ENCODE measurements at regions not wholly inside any gene's neighbourhood (a gene's known extent, or its start where the extent isn't known, plus 50 kb on each side); places are given as distances from the start of the nearest gene placed in this dataset.
"Not testable (repeated sequence)": the region's sequence is repeated elsewhere in the genome, so short reads cannot be mapped to it uniquely, and the experiment has no call there.

DNA sequence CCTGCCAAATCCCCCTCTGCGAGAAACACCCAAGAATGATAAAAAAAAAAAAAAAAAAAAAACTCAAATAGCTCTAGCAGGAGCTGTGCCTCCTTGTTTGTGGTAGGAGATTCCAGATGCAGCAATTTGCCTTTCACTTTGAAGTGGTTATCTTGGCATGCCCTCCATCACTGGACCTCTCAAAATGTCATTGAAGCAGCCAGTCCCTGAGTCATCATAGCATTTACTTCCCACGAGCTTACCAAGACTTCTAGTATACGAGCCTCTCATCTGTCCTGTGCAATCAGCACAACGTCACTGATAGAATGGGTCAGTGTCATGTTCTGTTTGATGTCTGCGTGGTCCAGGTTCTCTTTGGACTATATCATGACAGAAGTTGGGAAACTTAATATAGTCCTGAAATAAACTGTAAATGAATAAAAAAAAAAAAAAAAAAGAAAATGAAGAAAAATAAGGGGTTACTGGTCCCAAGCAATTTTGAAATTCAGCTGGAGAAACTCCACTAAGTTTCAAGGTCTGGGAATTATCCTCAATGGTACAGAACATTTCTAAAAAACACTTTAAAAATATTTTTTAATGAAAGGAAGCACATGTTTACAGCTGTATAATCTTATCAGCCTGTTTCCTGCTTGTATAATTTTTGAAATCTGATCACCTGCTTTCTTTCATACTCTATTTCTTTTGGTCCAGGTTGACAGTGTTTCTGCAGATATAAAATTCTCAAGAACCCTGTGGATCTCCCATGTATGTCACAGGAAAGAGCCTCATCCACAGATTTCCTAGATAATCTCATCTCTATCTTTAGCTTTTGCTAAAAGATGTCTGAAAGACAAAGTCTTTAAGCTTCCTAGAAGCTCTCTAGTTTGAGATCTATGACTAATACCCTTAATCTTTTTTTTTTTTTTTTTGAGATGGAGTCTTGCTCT is 74.1 kb upstream of the EHBP1 start:
- intact Hi-C loops (cut with DNase I; ENCODE audit: low total_unique reads) (no loop called here), in situ Hi-C loops (cut with MboI; ENCODE audit: low pct_ligation_motif_present in 1 of 4, low pct_unique_long_range_greater_than_20kb in 1 of 4, low sequenced_read_pairs in 3 of 4) (no loop called here)
- Histone ChIP-seq H3K4me1 (no peaks in the 10 kb centered on the region), H3K36me3 (no peaks in the 10 kb centered on the region), H3K27ac (no peak overlapping the region), H3K4me3 (no peak overlapping the region), H3K9me3 (no peaks in the 10 kb centered on the region), H3K27me3 (no peaks in the 10 kb centered on the region)
- no peak for DNase-seq
- TF ChIP-seq POLR2AphosphoS5 (IDR thresholded peaks at IDR 0.05) (no peak), EP300 (IDR thresholded peaks at IDR 0.05; ENCODE audit: low read depth) (no peak), POLR2A (IDR thresholded peaks at IDR 0.05) (no peak)
- TF ChIP-seq, protein P1, sequence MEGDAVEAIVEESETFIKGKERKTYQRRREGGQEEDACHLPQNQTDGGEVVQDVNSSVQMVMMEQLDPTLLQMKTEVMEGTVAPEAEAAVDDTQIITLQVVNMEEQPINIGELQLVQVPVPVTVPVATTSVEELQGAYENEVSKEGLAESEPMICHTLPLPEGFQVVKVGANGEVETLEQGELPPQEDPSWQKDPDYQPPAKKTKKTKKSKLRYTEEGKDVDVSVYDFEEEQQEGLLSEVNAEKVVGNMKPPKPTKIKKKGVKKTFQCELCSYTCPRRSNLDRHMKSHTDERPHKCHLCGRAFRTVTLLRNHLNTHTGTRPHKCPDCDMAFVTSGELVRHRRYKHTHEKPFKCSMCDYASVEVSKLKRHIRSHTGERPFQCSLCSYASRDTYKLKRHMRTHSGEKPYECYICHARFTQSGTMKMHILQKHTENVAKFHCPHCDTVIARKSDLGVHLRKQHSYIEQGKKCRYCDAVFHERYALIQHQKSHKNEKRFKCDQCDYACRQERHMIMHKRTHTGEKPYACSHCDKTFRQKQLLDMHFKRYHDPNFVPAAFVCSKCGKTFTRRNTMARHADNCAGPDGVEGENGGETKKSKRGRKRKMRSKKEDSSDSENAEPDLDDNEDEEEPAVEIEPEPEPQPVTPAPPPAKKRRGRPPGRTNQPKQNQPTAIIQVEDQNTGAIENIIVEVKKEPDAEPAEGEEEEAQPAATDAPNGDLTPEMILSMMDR (IDR thresholded peaks at IDR 0.05): no peak
- WGBS, 2 donors (ENCODE audit: low coverage in 1 of 2): 88 to 90% methylated on average over 2 to 5 of the region's 5 CpGs

DNA sequence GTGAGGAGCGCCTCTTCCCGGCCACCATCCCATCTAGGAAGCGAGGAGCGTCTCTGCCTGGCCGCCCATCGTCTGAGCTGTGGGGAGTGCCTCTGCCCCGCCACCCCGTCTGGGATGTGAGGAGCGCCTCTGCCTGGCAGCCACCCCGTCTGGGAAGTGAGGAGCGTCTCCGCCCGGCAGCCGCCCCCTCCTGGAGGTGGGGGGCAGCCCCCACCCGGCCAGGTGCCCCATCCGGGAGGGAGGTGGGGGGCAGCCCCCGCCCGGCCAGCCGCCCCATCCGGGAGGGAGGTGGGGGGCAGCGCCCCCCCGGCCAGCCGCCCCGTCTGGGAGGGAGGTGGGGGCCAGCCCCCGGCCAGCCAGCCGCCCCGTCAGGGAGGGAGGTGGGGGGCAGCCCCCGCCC is 75.3 kb upstream of the EHBP1 start:
- H3K4me1 ChIP-seq; H3K27me3 ChIP-seq; intact Hi-C loops (cut with DNase I; ENCODE audit: low total_unique reads); DNase-seq; H3K9me3 ChIP-seq; H3K4me3 ChIP-seq; in situ Hi-C loops (cut with MboI; ENCODE audit: low pct_ligation_motif_present in 1 of 4, low pct_unique_long_range_greater_than_20kb in 1 of 4, low sequenced_read_pairs in 3 of 4); H3K36me3 ChIP-seq; H3K27ac ChIP-seq: not testable (repeated sequence)
- WGBS, 2 donors (ENCODE audit: low coverage in 1 of 2): 100% methylated on average over 8 of the region's 28 CpGs; no CpG with 5 or more reads in 1 of the 2 donors

DNA sequence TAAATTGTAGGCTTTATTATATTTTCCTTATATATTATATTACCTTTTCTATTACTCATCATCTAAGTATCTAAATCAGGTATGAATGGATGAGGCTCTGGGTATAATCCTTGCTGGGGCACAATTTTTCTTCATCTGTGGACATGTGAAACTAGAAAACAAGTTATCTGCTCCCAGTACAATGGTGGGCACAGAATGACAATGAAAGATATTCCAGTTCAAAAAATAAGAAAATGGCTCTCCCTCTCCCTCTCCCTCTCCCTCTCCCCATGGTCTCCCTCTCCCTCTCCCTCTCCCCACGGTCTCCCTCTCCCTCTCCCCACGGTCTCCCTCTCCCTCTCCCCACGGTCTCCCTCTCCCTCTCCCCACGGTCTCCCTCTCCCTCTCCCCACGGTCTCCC is 76.2 kb upstream of the EHBP1 start:
- DNase-seq; H3K36me3 ChIP-seq; H3K9me3 ChIP-seq; H3K4me1 ChIP-seq; H3K4me3 ChIP-seq; intact Hi-C loops (cut with DNase I; ENCODE audit: low total_unique reads); in situ Hi-C loops (cut with MboI; ENCODE audit: low pct_ligation_motif_present in 1 of 4, low pct_unique_long_range_greater_than_20kb in 1 of 4, low sequenced_read_pairs in 3 of 4); H3K27ac ChIP-seq; H3K27me3 ChIP-seq: not testable (repeated sequence)
- 34% methylated on average over 4 of the region's 5 CpGs; no CpG with 5 or more reads in 1 of the 2 donors for WGBS, 2 donors (ENCODE audit: low coverage in 1 of 2)

DNA sequence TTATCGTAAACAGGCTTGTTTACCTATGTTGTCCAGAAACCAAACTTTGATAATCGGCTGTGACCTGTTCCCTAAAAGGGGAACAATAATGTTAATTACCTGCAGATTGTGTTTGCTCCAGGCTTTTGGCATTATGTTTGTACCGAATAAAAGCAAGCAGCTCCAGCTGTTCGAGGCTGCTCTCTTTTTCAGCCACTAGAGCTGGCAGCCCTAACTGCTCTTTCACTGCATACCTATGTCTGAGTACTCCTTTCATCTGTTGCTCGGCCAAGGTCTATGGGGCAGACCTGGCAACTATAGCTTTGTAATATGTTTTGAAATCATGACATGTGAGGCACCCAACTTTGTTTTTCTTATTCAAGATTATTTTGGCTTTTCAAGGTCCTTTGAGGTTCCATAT is 77.8 kb upstream of the EHBP1 start:
- Histone ChIP-seq H3K4me3 (no peak overlapping the region), H3K27ac (no peak overlapping the region), H3K27me3 (no peaks in the 10 kb centered on the region), H3K36me3 (no peaks in the 10 kb centered on the region), H3K4me1 (no peaks in the 10 kb centered on the region), H3K9me3 (no peaks in the 10 kb centered on the region)
- intact Hi-C loops (cut with DNase I; ENCODE audit: low total_unique reads): no loop called here
- TF ChIP-seq EP300 (IDR thresholded peaks at IDR 0.05; ENCODE audit: low read depth) (no peak), POLR2AphosphoS5 (IDR thresholded peaks at IDR 0.05) (no peak), POLR2A (IDR thresholded peaks at IDR 0.05) (no peak)
- TF ChIP-seq, protein P1 (IDR thresholded peaks at IDR 0.05): no peak
- in situ Hi-C loops (cut with MboI; ENCODE audit: low pct_ligation_motif_present in 1 of 4, low pct_unique_long_range_greater_than_20kb in 1 of 4, low sequenced_read_pairs in 3 of 4): no loop called here
- no peak for DNase-seq
- 72 to 87% methylated on average over 4 to 5 of the region's 5 CpGs for WGBS, 2 donors (ENCODE audit: low coverage in 1 of 2)

DNA sequence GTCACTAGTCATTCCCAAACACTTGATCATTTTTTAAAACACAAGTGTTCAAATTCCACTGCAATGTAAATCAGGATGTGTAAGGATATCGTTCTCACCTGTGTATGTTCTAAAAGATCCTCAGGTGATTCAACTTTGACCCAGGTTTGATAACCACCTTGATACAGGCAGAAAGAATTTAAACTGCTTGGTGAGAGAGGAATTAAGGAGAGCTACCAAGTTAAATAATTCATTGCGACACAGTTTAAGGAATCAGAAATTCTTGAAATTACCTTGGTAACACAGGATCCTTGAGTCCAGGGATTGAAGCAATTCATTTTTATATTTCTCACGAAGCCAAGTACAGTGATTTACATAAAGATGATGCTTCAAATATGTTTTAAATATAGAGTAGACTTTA is 80.7 kb upstream of the EHBP1 start:
- Histone ChIP-seq H3K4me1 (no peaks in the 10 kb centered on the region), H3K27ac (no peak overlapping the region), H3K9me3 (peaks cover 0 to 6% of the 10 kb centered on the region in 2 donors), H3K27me3 (no peaks in the 10 kb centered on the region), H3K36me3 (no peaks in the 10 kb centered on the region), H3K4me3 (no peak overlapping the region)
- in situ Hi-C loops (cut with MboI; ENCODE audit: low pct_ligation_motif_present in 1 of 4, low pct_unique_long_range_greater_than_20kb in 1 of 4, low sequenced_read_pairs in 3 of 4) (no loop called here), intact Hi-C loops (cut with DNase I; ENCODE audit: low total_unique reads) (no loop called here)
- TF ChIP-seq POLR2AphosphoS5 (IDR thresholded peaks at IDR 0.05): no peak
- TF ChIP-seq, protein P1 (IDR thresholded peaks at IDR 0.05): no peak
- TF ChIP-seq EP300 (IDR thresholded peaks at IDR 0.05; ENCODE audit: low read depth): no peak
- TF ChIP-seq POLR2A (IDR thresholded peaks at IDR 0.05): no peak
- 53 to 58% methylated on average over 3 of the region's 3 CpGs for WGBS, 2 donors (ENCODE audit: low coverage in 1 of 2)
- no peak for DNase-seq

DNA sequence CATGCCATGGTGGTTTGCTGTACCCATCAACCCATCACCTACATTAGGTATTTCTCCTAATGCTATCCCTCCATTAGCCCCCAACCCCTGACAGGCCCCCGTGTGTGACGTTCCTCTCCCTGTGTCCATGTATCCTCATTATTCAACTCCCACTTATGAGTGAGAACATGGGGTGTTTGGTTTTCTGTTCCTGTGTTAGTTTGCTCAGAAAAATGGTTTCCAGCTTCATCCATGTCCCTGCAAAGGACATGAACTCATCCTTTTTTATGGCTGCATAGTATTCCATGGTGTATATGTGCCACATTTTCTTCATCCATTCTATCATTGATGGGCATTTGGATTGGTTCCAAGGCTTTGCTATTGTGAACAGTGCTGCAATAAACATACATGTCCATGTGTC is 89.0 kb upstream of the EHBP1 start:
- H3K36me3 ChIP-seq; H3K4me3 ChIP-seq; in situ Hi-C loops (cut with MboI; ENCODE audit: low pct_ligation_motif_present in 1 of 4, low pct_unique_long_range_greater_than_20kb in 1 of 4, low sequenced_read_pairs in 3 of 4); H3K27ac ChIP-seq; DNase-seq; H3K9me3 ChIP-seq; H3K4me1 ChIP-seq; intact Hi-C loops (cut with DNase I; ENCODE audit: low total_unique reads); H3K27me3 ChIP-seq: not testable (repeated sequence)
- 97% methylated on average over 2 of the region's 2 CpGs; no CpG with 5 or more reads in 1 of the 2 donors for WGBS, 2 donors (ENCODE audit: low coverage in 1 of 2)

Measured in transverse colon (tissue), 4 donors.